SHP77 (cell line): ENCODE measurements at regions not wholly inside any gene's neighbourhood (a gene's known extent, or its start where the extent isn't known, plus 50 kb on each side); places are given as distances from the start of the nearest gene placed in this dataset.

Experiments used
- DNase-seq, 2 experiments: peaks; one replicate each; lab custom pipeline; 2025; lab: John Stamatoyannopoulos, UW

DNA sequence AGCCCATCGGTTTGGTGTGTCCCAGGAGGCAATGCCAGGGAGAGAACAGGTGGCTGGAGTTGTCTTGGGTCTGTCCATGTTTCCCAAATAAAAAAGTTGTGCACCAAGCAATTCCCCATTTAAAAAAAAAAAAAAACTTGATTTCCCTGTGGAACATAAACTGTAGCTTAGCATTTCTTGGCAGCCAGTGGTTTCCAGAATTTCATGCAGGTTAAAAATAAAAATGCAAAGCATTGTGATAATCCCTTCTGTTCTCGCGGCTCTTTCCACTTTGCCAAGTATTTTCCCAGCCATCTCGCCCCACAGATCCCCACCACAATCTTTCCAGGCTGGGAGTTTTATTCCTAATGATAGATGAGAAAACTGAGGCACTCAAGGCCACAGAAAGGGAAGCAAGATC, 51.4 kb upstream of the MSX1 start:
- no peak for DNase-seq

DNA sequence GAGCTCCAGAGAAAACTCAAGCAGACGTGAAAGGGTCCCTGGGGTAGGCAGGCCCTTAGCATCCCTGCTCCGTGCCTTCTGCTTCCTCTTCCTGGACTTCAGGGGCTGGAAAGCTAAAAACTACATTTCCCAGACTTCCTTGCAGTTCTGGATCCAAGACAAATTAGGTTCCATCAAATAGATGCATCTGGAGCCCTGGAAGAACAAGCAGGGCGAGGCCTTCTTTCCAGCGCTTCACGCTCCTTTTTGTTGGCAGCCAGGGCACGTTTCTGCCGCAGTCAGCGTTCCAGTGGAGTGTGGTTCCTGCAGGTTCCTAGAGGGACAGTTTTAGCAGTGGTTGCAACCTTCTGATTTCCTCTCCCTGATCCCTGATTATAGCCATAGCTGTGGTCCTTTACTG, 53.6 kb upstream of the MSX1 start:
- DNase-seq, result no peak

DNA sequence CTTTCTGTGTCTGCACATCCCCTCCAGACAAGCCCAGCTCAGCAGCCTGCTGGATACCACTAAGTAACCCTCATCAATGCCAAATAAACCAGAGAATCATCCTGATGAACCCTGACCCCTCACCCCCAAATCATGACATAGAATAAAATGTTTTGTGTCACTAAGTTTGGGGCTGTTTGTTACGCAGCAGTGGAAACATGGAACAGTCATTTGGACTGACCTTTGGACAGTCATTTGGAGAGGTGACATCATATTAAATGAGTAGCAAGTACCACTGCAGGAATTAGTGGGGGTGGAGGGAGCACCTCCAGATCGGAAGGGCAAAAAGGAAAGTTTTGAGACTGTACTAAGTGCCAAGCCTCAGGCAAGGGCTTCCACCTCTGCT, 55.6 kb upstream of the MSX1 start:
- DNase-seq, result no peak

DNA sequence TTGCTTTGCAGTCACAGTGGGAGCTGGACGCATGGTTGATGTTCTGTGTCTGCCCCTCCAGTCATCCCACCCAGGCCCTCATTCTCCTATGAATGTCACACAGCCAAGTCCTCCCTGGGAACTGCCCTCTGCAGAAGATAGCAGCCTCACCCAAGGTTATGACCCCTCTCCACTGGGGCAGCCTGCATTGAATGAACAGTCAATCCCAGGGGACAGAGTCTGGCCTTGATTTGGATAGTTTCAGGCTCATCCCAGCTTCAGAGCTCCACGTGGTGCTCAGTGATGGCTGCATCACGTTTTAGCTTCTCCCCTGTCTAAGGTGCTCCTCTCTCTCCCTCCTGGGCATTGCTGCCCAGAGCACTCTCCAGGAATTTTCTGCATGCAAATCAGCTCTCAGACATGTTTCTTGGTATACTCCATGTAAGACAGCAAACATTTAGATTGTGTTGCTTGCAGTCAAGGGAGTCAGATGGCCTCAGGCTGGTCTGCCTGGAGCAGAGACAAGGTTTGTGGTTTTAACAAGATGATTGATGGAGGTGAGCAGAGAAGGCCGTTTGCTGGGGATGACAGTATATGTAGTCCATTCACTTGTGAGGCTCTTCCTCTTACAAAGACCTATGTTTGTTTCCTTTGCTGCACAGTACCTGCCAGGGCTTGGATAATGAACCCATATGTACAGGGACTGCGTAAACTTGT, 56.1 kb upstream of the MSX1 start:
- DNase-seq, result no peak

DNA sequence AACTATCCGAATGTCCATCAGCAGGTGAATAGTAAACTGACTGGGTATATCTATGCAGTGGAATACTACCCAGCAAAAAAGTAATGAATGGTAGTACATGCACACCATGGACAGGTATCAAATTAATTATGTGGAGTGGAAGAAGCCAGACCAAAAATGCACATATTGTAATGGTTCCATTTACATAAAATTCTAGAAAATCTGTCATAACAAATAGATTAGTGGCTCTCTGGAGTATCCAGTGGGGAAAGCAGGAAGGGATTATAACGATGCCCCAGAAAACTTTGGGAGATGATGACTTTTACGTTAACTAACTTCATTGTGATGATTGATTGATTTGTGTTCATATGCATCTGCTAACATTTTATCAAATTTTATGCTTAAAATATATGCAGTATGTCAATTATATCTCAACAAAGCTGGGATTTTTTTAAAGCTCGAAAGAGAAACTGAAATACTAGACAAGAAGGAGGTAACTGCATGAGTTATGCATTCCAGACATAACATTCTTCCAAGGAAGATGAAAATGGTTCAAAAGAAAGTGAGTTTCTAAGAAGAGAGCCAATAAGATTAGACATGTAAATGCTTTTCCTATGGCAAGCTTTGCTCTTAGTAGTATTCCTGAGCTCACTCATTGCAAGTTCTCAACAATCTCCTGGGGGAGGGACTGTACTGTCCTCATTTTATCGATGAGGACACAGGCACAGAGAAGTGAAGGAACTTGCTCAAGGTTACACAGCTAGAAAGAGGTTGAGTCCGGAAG, 58.6 kb upstream of the MSX1 start:
- DNase-seq, result no peak

DNA sequence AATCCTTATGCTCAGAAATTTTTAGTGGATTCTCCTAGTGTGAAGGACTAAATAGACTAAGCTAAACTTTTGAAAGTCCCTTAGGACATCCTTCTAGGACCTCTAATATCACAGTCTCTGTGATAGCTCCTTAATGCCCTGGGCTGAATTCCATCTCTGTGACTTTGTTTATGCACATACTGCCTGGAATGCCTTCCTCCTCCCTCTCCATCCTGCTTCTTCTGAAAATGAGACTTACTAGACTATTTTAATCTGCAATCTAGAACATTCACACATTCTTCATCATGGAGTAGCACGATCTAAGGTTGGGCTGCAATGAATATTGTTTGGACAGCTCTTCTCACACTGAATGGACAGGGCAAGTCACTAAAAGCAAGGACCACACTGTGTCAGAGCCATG, 65.0 kb upstream of the MSX1 start:
- DNase-seq, result no peak

DNA sequence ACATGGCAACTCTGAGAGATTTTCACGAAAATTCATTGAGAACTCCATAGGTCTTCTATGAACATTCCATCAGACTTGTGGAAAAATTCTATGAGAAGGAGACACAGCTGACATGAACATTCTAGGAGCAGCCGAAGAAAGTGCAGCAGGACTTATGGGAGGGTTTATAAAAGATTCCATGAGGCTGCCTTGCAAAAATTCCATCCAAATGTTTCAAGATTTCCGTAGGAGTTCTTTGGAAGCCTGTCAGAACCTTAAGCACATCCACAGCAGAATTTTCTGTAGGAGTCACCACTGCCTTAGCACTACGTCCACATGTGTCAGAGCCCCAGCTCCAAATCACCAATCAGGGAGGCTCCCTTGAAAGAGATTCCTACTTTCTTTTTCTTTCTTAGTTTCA, 67.0 kb upstream of the MSX1 start:
- no peak for DNase-seq

DNA sequence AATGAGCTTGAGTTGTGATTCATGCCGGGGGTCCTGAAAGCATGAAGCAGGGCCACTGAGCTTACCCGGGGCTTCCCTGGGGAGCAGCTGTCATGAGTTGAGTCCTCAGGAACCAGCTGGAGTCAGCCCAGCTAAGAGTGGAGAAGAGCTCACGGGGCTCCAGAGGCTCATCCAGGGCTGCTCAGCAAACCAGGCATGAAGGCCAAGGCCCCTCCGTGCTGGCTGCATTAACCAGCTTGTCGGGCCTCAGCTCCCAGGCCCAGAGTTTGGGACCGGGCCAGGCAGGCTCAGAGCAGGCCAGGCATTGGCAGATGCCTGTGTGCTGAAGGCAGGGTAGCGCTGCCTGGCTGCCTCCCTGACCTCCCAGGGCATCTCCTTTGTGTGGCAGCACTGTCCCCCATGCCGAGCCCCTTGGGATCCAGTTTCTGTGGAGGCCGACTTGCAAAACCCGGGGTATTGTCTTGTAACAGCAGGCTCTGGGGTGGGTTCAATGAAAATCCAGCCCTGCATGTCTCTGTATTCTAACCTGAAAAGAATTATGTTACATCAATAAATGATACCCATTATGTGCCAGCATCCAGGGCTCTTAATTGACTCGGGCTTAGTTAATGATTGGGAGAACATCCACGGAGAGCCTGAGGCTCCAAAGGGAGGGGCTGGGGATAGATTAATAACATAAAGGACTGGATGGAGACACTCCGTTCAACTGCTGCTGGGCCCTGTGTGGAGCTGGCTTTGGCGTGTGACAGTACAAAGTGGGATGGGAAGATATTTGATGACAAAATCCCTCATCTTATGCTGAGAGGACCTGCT, 68.0 kb upstream of the MSX1 start:
- no peak for DNase-seq

DNA sequence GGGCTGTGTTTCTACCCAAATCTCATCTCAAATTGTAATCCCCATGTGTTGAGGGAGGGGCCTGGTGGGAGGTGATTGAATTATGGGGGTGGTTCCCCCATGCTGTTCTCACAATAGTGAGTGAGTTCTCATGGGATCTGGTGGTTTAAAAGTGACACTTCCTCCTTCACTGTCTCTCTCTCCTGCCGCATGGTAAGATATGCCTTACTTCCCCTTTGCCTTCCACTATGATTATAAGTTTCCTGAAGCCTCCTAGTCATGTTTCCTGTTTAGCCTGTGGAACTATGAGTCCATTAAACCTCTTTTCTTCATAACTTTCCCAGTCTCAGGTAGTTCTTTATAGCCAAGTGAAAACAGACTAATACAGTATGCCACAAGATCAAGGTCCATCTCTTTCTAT, 70.0 kb upstream of the MSX1 start:
- DNase-seq, result no peak

DNA sequence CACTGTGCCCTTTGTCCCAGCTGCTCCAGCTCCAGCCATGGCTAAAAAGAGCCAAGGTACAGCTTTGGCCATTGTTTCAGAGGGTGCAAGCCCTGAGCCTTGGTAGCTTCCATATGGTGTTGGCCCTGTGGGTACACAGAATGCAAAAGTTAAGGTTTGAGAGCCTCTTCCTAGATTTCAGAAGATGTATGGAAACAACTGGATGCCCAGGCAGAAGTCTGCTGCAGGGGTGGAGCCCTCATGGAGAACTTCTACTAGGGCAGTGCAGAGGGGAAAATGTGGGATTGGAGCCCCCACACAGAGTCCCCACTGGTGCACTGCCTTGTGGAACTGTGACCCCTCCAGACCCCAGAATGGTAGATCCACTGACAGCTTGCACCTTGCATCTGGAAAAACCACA, 70.9 kb upstream of the MSX1 start:
- DNase-seq, result no peak

DNA sequence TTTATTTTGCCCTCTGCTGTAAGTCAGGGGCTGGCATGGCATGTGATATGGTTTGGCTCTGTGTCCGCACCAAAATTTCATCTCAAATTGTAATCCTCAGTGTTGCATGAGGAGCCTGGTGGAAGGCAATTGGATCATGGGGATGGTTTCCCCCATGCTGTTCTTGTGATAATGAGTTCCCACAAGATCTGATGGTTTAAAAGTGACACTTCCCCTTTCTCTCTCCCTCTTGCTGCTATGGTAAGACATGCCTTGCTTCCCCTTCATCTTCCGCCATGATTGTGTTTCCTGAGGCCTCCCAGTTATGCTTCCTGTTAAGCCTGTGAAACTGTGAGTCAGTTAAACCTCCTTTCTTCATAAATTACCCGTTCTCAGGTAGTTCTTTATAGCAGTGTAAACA, 72.0 kb upstream of the MSX1 start:
- no peak for DNase-seq

DNA sequence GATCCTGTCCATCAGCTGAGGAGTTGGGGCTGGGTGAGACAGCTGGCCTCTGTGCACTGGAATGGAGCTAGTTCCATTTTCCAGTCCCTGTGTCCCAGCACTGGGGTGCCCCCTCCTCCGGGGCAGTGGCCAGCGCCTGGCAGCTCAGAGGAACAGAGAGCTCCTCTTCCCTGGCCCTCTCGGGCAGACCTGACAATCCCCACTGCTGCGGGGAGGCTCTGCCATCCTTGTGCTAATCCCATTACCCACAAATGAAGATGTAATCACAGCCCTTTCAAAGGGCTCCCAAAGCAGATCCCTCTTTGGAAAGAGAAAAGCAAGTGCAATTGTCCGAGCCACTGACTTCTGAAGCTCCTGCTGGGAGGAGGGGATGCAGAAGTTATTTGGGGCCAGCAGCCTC, 75.1 kb upstream of the MSX1 start:
- DNase-seq, result no peak

DNA sequence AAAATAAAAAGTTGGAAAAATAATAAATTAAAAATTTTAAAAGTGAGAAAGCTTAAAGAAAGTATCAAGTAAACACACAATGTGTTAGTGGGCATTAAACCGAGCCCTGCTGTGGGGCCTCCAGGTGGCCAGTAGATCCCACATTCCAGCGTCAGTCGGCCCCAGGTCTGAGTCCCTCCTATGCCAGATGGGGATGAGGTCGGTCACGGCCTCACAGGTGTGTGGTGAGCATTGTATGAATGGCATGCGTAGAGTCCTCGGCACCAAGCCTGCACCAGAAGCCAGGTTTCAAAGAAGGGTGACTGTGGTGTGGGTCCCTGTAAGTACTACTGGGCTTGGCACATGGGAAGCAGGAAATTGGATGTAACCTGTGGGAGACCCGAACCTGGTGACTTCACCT, 75.6 kb upstream of the MSX1 start:
- DNase-seq, result no peak

DNA sequence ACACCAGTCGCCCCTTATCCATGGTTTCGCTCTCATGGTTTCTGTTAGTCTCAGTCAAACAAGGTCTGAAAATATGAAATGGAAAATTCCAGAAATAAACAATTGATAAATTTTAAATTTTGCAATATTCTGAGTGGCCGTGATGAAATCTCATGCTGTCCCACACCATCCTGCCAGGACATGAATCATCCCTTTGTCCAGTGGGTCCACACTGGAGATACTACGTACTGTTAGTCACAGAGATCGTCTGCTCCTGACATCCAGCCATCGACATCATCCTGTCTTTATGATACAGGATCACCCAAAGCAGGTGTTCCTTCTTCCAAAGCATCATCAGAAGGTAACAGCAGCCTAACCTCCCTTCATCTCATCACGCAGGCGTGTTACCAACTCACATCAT, 76.5 kb upstream of the MSX1 start:
- DNase-seq, result no peak

DNA sequence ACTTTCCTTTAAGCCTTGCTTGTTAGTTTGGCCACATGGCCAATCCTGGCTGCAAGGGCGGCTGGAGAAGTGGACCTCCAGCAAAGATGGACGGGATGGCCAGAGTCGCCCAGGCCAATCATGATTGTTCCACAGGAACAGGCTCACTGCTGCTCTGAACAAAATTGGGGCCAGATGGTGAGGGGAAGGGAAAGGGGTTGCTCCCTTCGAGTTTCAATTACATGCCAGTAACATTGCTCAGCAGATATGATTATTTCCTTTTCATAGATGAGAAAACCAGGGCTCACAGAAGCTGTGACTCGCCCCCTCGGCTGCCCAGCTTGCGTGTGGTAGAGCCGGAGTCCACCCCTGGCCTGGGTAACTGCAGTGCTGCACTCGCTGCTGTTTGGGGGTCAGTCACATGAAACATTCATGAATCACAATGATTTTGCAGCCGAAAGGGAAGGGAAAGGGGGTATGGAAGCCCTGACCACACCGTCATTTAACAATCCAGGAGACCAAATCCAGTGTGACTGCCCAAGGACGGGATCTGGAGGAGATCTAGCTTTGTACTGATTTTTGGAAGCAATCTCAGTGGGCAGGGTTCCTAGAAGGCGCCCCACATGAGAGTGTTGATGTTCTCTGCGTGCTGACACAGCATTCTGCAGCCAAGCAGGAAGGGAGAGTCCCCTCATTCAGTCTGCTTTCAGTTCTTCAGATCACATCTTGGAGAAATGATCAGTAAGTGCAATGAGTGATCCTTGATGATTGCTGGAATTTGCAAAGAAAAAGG, 77.3 kb upstream of the MSX1 start:
- no peak for DNase-seq

DNA sequence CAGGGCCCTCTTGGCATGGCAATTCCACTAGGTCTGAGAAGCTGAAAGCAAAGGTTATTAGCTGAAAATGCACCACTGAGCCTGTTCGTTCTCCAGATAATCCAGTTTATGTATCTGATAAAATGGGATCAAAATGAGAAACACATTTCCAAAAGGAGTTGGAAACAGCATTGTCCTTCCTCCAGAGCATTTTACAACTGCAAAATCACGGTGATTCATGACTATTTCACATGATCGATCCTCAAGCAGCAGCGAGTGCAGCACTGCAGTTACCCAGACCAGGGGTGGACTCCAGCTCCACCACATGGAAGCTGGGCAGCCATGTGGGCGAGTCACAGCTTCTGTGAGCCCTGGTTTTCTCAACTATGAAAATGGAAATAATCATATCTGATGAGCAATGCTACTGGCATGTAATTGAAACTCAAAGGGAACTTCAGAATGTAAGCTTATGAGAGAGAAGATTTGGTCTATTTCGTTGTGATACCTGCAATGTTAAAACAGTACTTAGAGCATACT, 78.7 kb upstream of the MSX1 start:
- no peak for DNase-seq

DNA sequence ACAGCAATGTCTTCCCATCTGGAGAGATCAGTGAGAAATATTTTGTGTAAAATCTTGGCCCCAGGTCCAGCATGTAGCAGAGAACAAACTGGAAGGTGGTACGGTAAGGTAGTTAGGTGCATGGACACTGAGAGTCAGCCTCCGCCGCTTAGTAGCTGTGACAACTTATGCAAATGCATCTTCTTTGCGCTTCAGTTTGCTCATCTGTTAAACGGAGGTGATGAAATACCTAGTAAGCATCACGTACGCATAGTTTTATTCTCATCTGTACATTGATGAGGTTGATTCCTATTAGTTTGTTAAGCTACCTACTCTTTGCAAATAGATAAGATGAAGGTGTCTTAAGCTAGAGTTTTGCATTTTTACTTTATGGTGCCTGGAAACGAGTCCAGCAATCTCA, 80.0 kb upstream of the MSX1 start:
- no peak for DNase-seq

DNA sequence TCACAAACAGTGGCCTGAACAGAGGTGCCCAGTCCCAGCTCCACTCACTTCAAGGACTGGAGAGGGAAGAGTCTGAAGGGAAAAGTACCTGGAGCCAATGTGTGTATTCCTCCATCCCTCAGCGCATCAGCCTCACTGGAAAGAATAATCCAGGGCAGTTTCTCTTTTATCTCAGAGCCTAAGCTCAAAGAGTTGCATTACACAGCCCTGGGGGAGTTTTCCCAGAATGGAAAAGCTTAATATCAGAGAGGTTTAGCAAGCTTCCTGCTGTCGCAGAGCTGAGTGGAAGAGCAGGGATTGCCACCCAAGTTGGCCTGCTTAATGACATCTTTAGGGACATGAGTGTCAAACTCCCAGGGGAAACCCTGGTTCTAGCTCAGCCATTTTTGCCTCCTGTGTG, 80.4 kb upstream of the MSX1 start:
- DNase-seq, result no peak

DNA sequence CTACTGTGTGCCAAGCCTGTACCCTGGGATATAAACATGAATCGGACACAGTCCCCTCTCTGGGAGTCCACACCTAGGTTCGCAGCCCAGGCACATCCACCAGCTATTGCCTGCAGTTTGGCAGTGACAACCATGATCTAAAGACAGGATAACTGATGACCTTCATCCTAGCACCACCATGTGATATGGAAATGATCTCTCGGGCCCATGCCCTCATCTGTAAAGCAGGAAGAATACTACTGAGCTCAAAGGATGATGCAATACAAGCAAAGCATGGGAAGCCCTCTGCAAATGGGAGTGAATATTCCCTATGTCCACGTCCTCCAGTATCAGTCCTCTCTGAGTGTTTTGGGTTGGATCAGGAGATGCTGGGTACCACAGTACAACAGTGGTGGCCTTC, 80.9 kb upstream of the MSX1 start:
- no peak for DNase-seq

DNA sequence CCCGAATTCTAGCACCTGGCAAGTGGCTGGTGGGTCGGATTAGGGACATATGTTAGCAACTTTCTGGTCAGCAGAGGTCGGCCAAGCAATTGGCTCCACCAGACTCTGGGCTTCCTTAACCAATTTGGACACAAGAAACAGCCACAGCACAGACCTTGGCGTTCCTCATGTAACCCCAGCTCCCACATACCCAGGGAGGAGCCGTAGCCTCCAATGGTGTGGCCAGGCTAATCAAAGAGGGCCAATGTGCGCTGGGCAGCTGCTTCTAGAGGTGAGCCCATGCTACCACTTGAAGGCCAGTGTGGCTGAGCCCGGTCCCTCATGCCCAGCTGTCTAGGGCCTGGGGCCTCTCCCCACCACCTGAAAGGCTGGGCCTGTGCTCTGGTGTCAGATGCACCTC, 82.5 kb upstream of the MSX1 start:
- no peak for DNase-seq

DNA sequence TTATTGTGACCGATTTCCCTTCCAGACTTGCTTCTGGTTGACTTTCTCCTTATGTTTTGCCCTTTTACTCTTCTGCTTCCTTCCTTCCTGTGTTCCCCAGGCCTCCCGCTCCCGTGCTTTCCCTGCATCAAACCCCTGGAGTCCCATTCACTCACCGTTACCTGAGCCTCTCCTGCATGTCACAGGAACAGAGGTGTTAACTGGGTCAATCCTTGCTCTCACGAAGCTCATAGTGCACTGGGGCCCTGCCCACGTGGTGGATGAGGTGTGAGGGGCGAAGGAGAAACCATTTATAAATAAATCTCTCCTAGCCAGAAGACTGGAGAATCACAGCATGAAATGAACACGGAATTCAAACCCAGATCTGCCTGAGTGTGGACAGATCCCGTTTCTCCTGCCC, 83.1 kb upstream of the MSX1 start:
- DNase-seq, result no peak

DNA sequence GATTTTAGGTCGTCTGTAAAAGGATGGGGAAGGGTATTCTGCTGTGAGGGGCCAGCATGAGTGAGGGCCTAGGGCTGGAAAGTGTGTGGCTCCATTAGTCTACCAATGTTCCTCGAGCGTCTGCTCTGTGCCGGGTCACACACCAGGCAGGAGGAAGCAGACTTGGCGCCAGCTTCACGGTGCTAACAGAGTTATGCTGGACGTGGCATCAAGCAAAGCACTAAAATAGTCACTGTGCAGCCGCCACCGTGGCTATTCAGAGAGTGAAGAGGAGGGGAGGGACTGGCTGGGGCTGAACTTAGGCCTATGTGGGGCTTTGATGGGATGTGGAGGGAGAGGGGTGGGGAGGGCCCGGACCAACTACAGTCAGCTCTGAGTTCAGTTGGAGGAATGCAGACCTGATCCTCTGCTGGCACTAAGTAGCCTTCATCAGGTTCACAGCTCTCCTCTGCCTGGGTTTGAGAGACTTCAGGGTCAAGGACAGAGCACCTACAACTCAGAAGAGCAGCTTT, 83.9 kb upstream of the MSX1 start:
- no peak for DNase-seq
